ENCODE measurements at regions not wholly inside any gene's neighbourhood (a gene's known extent, or its start where the extent isn't known, plus 50 kb on each side); places are given as distances from the start of the nearest gene placed in this dataset.

GRCh38 chr14:38847161-38847560 lies 255.9 kb downstream of the SEC23A start:
- H3K27me3 Mint-ChIP-seq (ENCODE audit: insufficient read depth, low read depth), result peaks cover 2% of the 10 kb centered on the region
- Histone ChIP-seq H3F3A (ENCODE audit: low read depth) (no peaks in the 10 kb centered on the region), H3K4me3 (no peak overlapping the region), H3K27me3 (no peaks in the 10 kb centered on the region), H2AFZ (replicated peaks) (no peak overlapping the region), H3K27ac (no peak overlapping the region), H3K4me2 (no peak overlapping the region), H4K20me1 (ENCODE audit: low read depth) (no peaks in the 10 kb centered on the region), H3K9me3 (ENCODE audit: low read depth) (no peaks in the 10 kb centered on the region), H3K79me2 (ENCODE audit: low read depth) (no peaks in the 10 kb centered on the region), H3K4me1 (peaks cover 7% of the 10 kb centered on the region), H3K9ac (no peak overlapping the region), H3K36me3 (no peaks in the 10 kb centered on the region)
- no peak for TF ChIP-seq CTCF (IDR thresholded peaks at IDR 0.05)
- TF ChIP-seq EZH2 (IDR thresholded peaks at IDR 0.05), result no peak
- no peak for TF ChIP-seq EZH2phosphoT487 (IDR thresholded peaks at IDR 0.05)
- H3K4me1 Mint-ChIP-seq, result no peaks in the 10 kb centered on the region
- H3K4me3 Mint-ChIP-seq, result no peak overlapping the region
- no peaks in the 10 kb centered on the region for H3K36me3 Mint-ChIP-seq
- peaks cover 2% of the 10 kb centered on the region for H3K9me3 Mint-ChIP-seq
- DNase-seq (ENCODE audit: low spot score), result no peak
- no peak overlapping the region for H3K27ac Mint-ChIP-seq

- no peak overlapping the region for H3K27ac Mint-ChIP-seq
Measured at GRCh38 chr14:38839694-38840365, 263.2 kb downstream of the SEC23A start.

GRCh38 chr14:38838979-38839323 lies 264.1 kb downstream of the SEC23A start:
- Histone ChIP-seq H3F3A (ENCODE audit: low read depth) (no peaks in the 10 kb centered on the region), H3K4me2 (no peak overlapping the region), H3K9me3 (ENCODE audit: low read depth) (no peaks in the 10 kb centered on the region), H4K20me1 (ENCODE audit: low read depth) (no peaks in the 10 kb centered on the region), H3K4me3 (no peak overlapping the region), H3K27ac (no peak overlapping the region), H3K4me1 (peaks cover 2% of the 10 kb centered on the region), H2AFZ (replicated peaks) (peak overlapping the region; percentile 68), H3K36me3 (no peaks in the 10 kb centered on the region), H3K27me3 (no peaks in the 10 kb centered on the region), H3K79me2 (ENCODE audit: low read depth) (no peaks in the 10 kb centered on the region), H3K9ac (no peak overlapping the region)
- Mint-ChIP-seq H3K36me3 (no peaks in the 10 kb centered on the region), H3K27ac (peak overlapping the region; percentile 76), H3K4me1 (peaks cover 12% of the 10 kb centered on the region), H3K9me3 (no peaks in the 10 kb centered on the region), H3K4me3 (peak overlapping the region; percentile 21), H3K27me3 (ENCODE audit: insufficient read depth, low read depth) (peaks cover 9% of the 10 kb centered on the region)
- no peak for DNase-seq (ENCODE audit: low spot score)
- TF ChIP-seq EZH2 (IDR thresholded peaks at IDR 0.05) (no peak), CTCF (IDR thresholded peaks at IDR 0.05) (no peak), EZH2phosphoT487 (IDR thresholded peaks at IDR 0.05) (no peak)

More at GRCh38 chr14:38839694-38840365, 263.2 kb downstream of the SEC23A start:
- no peak for DNase-seq (ENCODE audit: low spot score)
- Histone ChIP-seq H3F3A (ENCODE audit: low read depth) (no peaks in the 10 kb centered on the region), H3K9me3 (ENCODE audit: low read depth) (no peaks in the 10 kb centered on the region), H3K27me3 (no peaks in the 10 kb centered on the region), H3K9ac (no peak overlapping the region), H3K4me1 (peaks cover 2% of the 10 kb centered on the region), H3K4me3 (no peak overlapping the region), H2AFZ (replicated peaks) (no peak overlapping the region), H3K79me2 (ENCODE audit: low read depth) (no peaks in the 10 kb centered on the region), H3K27ac (no peak overlapping the region), H4K20me1 (ENCODE audit: low read depth) (no peaks in the 10 kb centered on the region), H3K36me3 (no peaks in the 10 kb centered on the region), H3K4me2 (no peak overlapping the region)
- H3K4me3 Mint-ChIP-seq, result no peak overlapping the region
- H3K9me3 Mint-ChIP-seq, result no peaks in the 10 kb centered on the region
- H3K4me1 Mint-ChIP-seq, result peaks cover 12% of the 10 kb centered on the region
- peaks cover 9% of the 10 kb centered on the region for H3K27me3 Mint-ChIP-seq (ENCODE audit: insufficient read depth, low read depth)
- no peak for TF ChIP-seq CTCF (IDR thresholded peaks at IDR 0.05)
- no peaks in the 10 kb centered on the region for H3K36me3 Mint-ChIP-seq

Data from neural progenitor cell (in vitro differentiated cells).